ENCODE measurements at regions not wholly inside any gene's neighbourhood (a gene's known extent, or its start where the extent isn't known, plus 50 kb on each side); places are given as distances from the start of the nearest gene placed in this dataset.
A peak's percentile ranks its signal among the peaks of the same experiment; 100 is the strongest.

DNA sequence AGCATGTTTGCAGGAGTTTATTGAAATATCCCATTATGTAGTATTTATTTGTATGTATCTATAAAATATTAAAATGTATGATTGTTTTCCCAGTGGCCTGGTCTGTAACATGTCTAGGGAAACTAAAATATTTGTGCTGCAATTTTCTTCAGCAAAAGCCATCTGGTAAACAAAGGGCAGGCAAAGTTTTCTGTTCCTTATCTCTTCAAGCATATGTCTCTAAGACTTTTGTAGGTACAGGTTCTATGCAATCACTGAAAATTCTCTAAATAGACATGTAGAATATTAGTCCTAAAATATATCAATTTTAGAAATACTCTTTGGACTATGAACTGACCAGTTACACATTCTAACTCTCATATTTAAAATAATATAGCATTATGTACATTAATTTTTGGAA lies 585.8 kb upstream of the RGS18 start:
- DNase-seq: no peak
- H3K4me1 ChIP-seq (ENCODE audit: control insufficient read depth, insufficient read depth, low read length): no peaks in the 10 kb centered on the region

DNA sequence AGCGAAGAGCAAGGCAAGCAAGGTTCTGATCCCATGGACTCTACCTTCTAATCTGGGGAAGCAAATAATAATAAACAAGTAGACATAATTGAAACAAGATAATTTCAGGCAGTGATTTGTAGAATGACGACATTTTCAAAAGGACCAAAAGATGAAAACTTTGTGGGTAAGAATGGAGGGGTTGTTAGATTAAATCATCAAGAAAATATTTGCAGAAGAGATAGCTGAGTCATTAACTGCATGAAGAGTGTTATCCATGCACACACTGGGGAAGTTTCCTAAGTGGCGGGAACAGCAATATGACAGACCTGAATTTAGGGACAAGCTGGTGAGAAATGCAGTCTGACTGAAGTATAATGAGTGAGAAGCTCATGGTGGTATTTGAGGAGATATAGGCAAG lies 583.1 kb upstream of the RGS18 start:
- WGBS (ENCODE audit: insufficient coverage): no CpG with 5 or more reads among the region's 3 CpGs
- Histone ChIP-seq H3K27me3 (ENCODE audit: control insufficient read depth, insufficient read depth, low read length) (no peaks in the 10 kb centered on the region), H3K4me3 (ENCODE audit: low read length) (no peak overlapping the region), H3K4me1 (ENCODE audit: control insufficient read depth, insufficient read depth, low read length) (no peaks in the 10 kb centered on the region), H3K27ac (ENCODE audit: low read length) (no peak overlapping the region), H3K9me3 (replicated peaks; ENCODE audit: control insufficient read depth, low read depth, low read length) (no peaks in the 10 kb centered on the region), H3K36me3 (ENCODE audit: control insufficient read depth, insufficient read depth, low read length) (no peaks in the 10 kb centered on the region)
- DNase-seq: no peak

More for the DNA sequence above, 585.8 kb upstream of the RGS18 start:
- Histone ChIP-seq H3K27me3 (ENCODE audit: control insufficient read depth, insufficient read depth, low read length) (no peaks in the 10 kb centered on the region), H3K36me3 (ENCODE audit: control insufficient read depth, insufficient read depth, low read length) (no peaks in the 10 kb centered on the region), H3K9me3 (replicated peaks; ENCODE audit: control insufficient read depth, low read depth, low read length) (no peaks in the 10 kb centered on the region), H3K4me3 (ENCODE audit: low read length) (no peak overlapping the region), H3K27ac (ENCODE audit: low read length) (no peak overlapping the region)

- no peaks in the 10 kb centered on the region for H3K27me3 ChIP-seq (ENCODE audit: control insufficient read depth, insufficient read depth, low read length)
- no peak overlapping the region for H3K4me3 ChIP-seq (ENCODE audit: low read length)
- H3K9me3 ChIP-seq (replicated peaks; ENCODE audit: control insufficient read depth, low read depth, low read length): no peaks in the 10 kb centered on the region
- DNase-seq: no peak
- H3K36me3 ChIP-seq (ENCODE audit: control insufficient read depth, insufficient read depth, low read length): no peaks in the 10 kb centered on the region
- H3K27ac ChIP-seq (ENCODE audit: low read length): no peak overlapping the region
- no CpG with 5 or more reads among the region's 3 CpGs for WGBS (ENCODE audit: insufficient coverage)
- H3K4me1 ChIP-seq (ENCODE audit: control insufficient read depth, insufficient read depth, low read length): no peaks in the 10 kb centered on the region
These were observed 582.5 kb upstream of the RGS18 start for GRCh38 chr1:191575746-191576145.

GRCh38 chr1:191577213-191577612 lies 581.0 kb upstream of the RGS18 start:
- no peak for DNase-seq
- no peak overlapping the region for H3K27ac ChIP-seq (ENCODE audit: low read length)
- H3K4me1 ChIP-seq (ENCODE audit: control insufficient read depth, insufficient read depth, low read length): no peaks in the 10 kb centered on the region
- no peak overlapping the region for H3K4me3 ChIP-seq (ENCODE audit: low read length)
- WGBS (ENCODE audit: insufficient coverage): 100% methylated on average over 2 of the region's 4 CpGs
- no peaks in the 10 kb centered on the region for H3K27me3 ChIP-seq (ENCODE audit: control insufficient read depth, insufficient read depth, low read length)
- H3K9me3 ChIP-seq (replicated peaks; ENCODE audit: control insufficient read depth, low read depth, low read length): no peaks in the 10 kb centered on the region
- no peaks in the 10 kb centered on the region for H3K36me3 ChIP-seq (ENCODE audit: control insufficient read depth, insufficient read depth, low read length)

DNA sequence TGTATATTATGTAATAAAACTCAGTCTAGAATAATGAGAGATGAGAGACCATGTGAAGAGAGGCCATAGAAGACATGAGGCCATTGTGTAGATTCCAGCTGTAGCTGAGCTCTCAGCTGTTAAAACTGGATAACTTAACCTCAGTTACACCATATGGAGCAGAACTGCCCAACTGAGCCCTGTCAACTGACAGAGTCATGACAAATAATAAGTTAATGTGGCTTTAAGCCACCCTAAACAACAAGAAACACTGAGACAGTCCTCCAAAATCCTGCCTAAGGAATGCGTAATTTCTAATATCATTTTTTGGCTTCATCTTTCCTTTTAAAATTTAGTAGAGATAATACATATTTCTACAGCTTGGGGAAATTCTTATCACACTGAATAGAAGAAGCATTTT lies 580.0 kb upstream of the RGS18 start:
- H3K27me3 ChIP-seq (ENCODE audit: control insufficient read depth, insufficient read depth, low read length): no peaks in the 10 kb centered on the region
- no peaks in the 10 kb centered on the region for H3K4me1 ChIP-seq (ENCODE audit: control insufficient read depth, insufficient read depth, low read length)
- DNase-seq: peak; percentile 3
- H3K9me3 ChIP-seq (replicated peaks; ENCODE audit: control insufficient read depth, low read depth, low read length): no peaks in the 10 kb centered on the region
- no peaks in the 10 kb centered on the region for H3K36me3 ChIP-seq (ENCODE audit: control insufficient read depth, insufficient read depth, low read length)
- WGBS (ENCODE audit: insufficient coverage): no CpG with 5 or more reads among the region's 1 CpG
- H3K27ac ChIP-seq (ENCODE audit: low read length): no peak overlapping the region
- no peak overlapping the region for H3K4me3 ChIP-seq (ENCODE audit: low read length)

- Histone ChIP-seq H3K9me3 (replicated peaks; ENCODE audit: control insufficient read depth, low read depth, low read length) (no peaks in the 10 kb centered on the region), H3K27me3 (ENCODE audit: control insufficient read depth, insufficient read depth, low read length) (no peaks in the 10 kb centered on the region), H3K4me1 (ENCODE audit: control insufficient read depth, insufficient read depth, low read length) (no peaks in the 10 kb centered on the region), H3K4me3 (ENCODE audit: low read length) (no peak overlapping the region), H3K27ac (ENCODE audit: low read length) (no peak overlapping the region), H3K36me3 (ENCODE audit: control insufficient read depth, insufficient read depth, low read length) (no peaks in the 10 kb centered on the region)
- peak; percentile 44 for DNase-seq
- 57% methylated on average over 1 of the region's 4 CpGs for WGBS (ENCODE audit: insufficient coverage)
These were observed 579.2 kb upstream of the RGS18 start for GRCh38 chr1:191579019-191579418.

GRCh38 chr1:191582169-191582568 lies 576.1 kb upstream of the RGS18 start:
- Histone ChIP-seq H3K4me3 (ENCODE audit: low read length) (no peak overlapping the region), H3K9me3 (replicated peaks; ENCODE audit: control insufficient read depth, low read depth, low read length) (no peaks in the 10 kb centered on the region), H3K27ac (ENCODE audit: low read length) (no peak overlapping the region), H3K27me3 (ENCODE audit: control insufficient read depth, insufficient read depth, low read length) (no peaks in the 10 kb centered on the region), H3K4me1 (ENCODE audit: control insufficient read depth, insufficient read depth, low read length) (no peaks in the 10 kb centered on the region), H3K36me3 (ENCODE audit: control insufficient read depth, insufficient read depth, low read length) (no peaks in the 10 kb centered on the region)
- peak; percentile 12 for DNase-seq
- 40% methylated on average over 1 of the region's 1 CpG for WGBS (ENCODE audit: insufficient coverage)

DNA sequence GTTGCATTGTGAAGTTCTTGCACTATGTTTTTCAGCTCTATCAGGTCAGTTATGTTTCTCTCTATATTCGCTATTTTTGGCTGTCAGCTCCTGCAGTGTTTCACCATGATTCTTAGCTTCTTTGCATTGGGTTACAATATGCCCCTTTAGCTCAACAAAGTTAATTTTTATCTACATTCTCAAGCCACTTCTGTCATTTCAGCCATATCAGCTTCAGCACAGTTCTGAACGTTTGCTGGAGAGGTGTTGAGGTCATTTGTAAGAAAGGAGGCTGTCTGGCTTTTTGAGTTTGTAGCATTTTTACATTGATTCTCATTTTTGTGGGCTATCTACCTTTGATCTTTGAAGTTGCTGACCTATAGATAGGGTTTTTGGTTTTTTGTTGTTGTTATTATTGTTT lies 573.2 kb upstream of the RGS18 start:
- DNase-seq: no peak
- no peaks in the 10 kb centered on the region for H3K4me1 ChIP-seq (ENCODE audit: control insufficient read depth, insufficient read depth, low read length)
- H3K36me3 ChIP-seq (ENCODE audit: control insufficient read depth, insufficient read depth, low read length): no peaks in the 10 kb centered on the region
- H3K27me3 ChIP-seq (ENCODE audit: control insufficient read depth, insufficient read depth, low read length): no peaks in the 10 kb centered on the region
- H3K9me3 ChIP-seq (replicated peaks; ENCODE audit: control insufficient read depth, low read depth, low read length): no peaks in the 10 kb centered on the region
- WGBS (ENCODE audit: insufficient coverage): 100% methylated on average over 1 of the region's 2 CpGs
- H3K27ac ChIP-seq (ENCODE audit: low read length): no peak overlapping the region
- no peak overlapping the region for H3K4me3 ChIP-seq (ENCODE audit: low read length)

- Histone ChIP-seq H3K4me1 (ENCODE audit: control insufficient read depth, insufficient read depth, low read length) (no peaks in the 10 kb centered on the region), H3K27me3 (ENCODE audit: control insufficient read depth, insufficient read depth, low read length) (no peaks in the 10 kb centered on the region), H3K27ac (ENCODE audit: low read length) (no peak overlapping the region), H3K9me3 (replicated peaks; ENCODE audit: control insufficient read depth, low read depth, low read length) (no peaks in the 10 kb centered on the region), H3K4me3 (ENCODE audit: low read length) (no peak overlapping the region), H3K36me3 (ENCODE audit: control insufficient read depth, insufficient read depth, low read length) (no peaks in the 10 kb centered on the region)
- DNase-seq: no peak
- no CpG with 5 or more reads among the region's 1 CpG for WGBS (ENCODE audit: insufficient coverage)
These were observed 569.4 kb upstream of the RGS18 start for GRCh38 chr1:191588905-191589304.

DNA sequence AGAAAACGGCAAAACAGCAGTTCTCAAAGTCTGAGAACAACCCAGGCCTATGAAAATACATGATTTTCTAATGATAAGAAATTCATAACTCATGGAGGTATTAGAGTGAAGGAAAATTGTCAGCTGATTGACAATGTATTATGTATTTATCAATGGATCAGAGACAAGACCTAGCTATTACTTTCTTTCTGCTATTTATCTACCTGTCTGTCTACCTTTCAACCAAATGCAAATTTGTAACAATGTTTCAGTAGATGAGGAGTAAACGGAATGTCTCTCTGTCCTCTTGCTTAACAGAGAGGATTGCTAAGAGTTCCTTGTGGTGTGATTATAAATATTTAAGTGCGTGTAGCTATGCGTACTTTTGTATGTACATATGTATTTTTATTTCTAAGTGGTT lies 568.7 kb upstream of the RGS18 start:
- no peaks in the 10 kb centered on the region for H3K4me1 ChIP-seq (ENCODE audit: control insufficient read depth, insufficient read depth, low read length)
- H3K27me3 ChIP-seq (ENCODE audit: control insufficient read depth, insufficient read depth, low read length): no peaks in the 10 kb centered on the region
- whole genome bisulfite sequencing (ENCODE audit: insufficient coverage): no CpG with 5 or more reads among the region's 4 CpGs
- no peak overlapping the region for H3K4me3 ChIP-seq (ENCODE audit: low read length)
- no peak for DNase-seq
- H3K27ac ChIP-seq (ENCODE audit: low read length): no peak overlapping the region
- H3K36me3 ChIP-seq (ENCODE audit: control insufficient read depth, insufficient read depth, low read length): no peaks in the 10 kb centered on the region
- no peaks in the 10 kb centered on the region for H3K9me3 ChIP-seq (replicated peaks; ENCODE audit: control insufficient read depth, low read depth, low read length)

DNA sequence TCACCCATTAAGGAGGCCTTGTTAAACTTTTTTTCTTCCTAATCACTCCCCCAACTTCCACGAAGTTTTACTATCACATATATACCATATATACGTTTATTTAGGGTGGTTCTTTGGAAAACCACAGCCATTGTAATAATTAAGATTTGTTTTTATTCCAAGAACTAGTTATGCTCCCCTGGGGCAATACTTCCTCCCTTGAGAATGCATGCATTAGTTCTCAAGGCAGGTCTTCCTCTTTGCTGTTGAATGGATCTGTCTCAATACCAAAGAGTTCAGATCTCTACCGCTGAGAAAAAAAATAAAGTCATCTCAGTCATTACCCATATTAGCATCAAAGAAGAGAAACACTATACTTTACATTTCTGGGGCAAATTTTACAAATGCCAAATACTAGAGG lies 567.7 kb upstream of the RGS18 start:
- Histone ChIP-seq H3K27ac (ENCODE audit: low read length) (no peak overlapping the region), H3K27me3 (ENCODE audit: control insufficient read depth, insufficient read depth, low read length) (no peaks in the 10 kb centered on the region), H3K36me3 (ENCODE audit: control insufficient read depth, insufficient read depth, low read length) (no peaks in the 10 kb centered on the region), H3K4me3 (ENCODE audit: low read length) (no peak overlapping the region), H3K4me1 (ENCODE audit: control insufficient read depth, insufficient read depth, low read length) (no peaks in the 10 kb centered on the region), H3K9me3 (replicated peaks; ENCODE audit: control insufficient read depth, low read depth, low read length) (no peaks in the 10 kb centered on the region)
- WGBS (ENCODE audit: insufficient coverage): no CpG with 5 or more reads among the region's 3 CpGs
- no peak for DNase-seq
